ENCODE measurements at regions not wholly inside any gene's neighbourhood (a gene's known extent, or its start where the extent isn't known, plus 50 kb on each side); places are given as distances from the start of the nearest gene placed in this dataset.

DNA sequence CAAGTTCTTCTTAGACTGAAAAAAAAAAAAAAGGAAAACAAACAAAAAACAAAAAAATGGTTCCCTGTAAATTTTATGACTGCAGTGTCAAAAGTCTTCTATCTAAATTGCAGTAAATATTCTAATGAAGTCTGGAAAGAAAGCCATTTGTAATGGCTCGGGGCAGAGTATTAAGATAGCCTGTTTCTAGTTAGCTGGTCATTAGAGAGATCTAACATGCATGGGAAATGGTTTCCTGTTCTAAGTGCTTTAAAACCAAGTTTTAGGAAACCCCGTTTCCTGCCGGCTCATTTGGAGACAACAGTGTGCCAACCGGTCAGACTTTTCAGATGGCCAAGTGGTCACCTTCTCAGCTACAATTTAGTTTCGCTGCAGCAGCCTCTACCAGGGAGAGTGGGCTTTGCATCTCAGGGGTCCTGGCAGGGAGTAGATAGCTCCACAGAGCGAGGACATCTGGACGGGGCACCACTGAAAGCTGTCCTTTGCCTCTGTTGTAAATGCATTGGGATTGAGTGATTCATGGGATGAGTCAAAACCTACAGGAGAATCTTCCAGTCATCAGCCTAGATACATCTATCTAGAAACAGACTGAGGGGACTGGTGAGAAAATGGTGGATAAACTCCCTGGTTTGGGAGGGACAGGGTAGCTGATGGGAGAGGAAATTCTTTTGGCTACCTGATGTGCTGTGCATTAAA, 473.2 kb upstream of the SALL1 start:
- no peak overlapping the region for H2AFZ ChIP-seq (replicated peaks; ENCODE audit: low read length, poor library complexity)
- no peak for DNase-seq
- no peak overlapping the region for H3K14ac ChIP-seq (replicated peaks; ENCODE audit: low read depth, low read length)

More for the DNA sequence above, 473.2 kb upstream of the SALL1 start:
- no CpG with 5 or more reads among the region's 7 CpGs for WGBS, 2 experiments (ENCODE audit: extremely low coverage in 2 of 2, insufficient read length in 1 of 2)
- BruUV-seq (replicated peaks), result no TSS peak
- dilution Hi-C loops (cut with HindIII; ENCODE audit: low sequenced_read_pairs, unreplicated experiment) (no loop called here), intact Hi-C loops (cut with micrococcal nuclease) (no loop called here), in situ Hi-C loops (cut with MboI; ENCODE audit: low sequenced_read_pairs) (no loop called here)
- Histone ChIP-seq H3K36me3 (ENCODE audit: control insufficient read depth, insufficient read depth, low read length) (no peaks in the 10 kb centered on the region), H2BK120ac (ENCODE audit: low read depth, low read length) (no peak overlapping the region), H3K9me3 (ENCODE audit: control insufficient read depth, insufficient read depth, low read length) (no peaks in the 10 kb centered on the region; the same call in 1 of the 2 replicates), H3K4me3 (ENCODE audit: insufficient read depth, low read depth, low read length) (no peak overlapping the region), H3K27me3 (ENCODE audit: control insufficient read depth, insufficient read depth, low read length) (no peaks in the 10 kb centered on the region), H2BK20ac (ENCODE audit: low read depth, low read length) (no peak overlapping the region), H4K5ac (ENCODE audit: low read depth, low read length) (no peak overlapping the region), H3K27ac (ENCODE audit: insufficient read depth, low read length) (no peak overlapping the region), H3K23ac (ENCODE audit: low read depth, low read length) (no peak overlapping the region), H4K20me1 (ENCODE audit: insufficient read depth, low read length) (no peaks in the 10 kb centered on the region), H3K4ac (ENCODE audit: low read depth, low read length) (no peak overlapping the region), H2BK5ac (ENCODE audit: low read depth, low read length, poor library complexity, severe bottlenecking) (no peak overlapping the region), H4K8ac (ENCODE audit: low read depth in 2 of 2, low read length in 2 of 2) (no peak overlapping the region), H3K4me1 (ENCODE audit: control insufficient read depth, insufficient read depth, low read length) (no peaks in the 10 kb centered on the region), H2AK9ac (replicated peaks; ENCODE audit: low read depth, low read length, poor library complexity) (no peak overlapping the region), H3K4me2 (ENCODE audit: low read depth, low read length) (no peak overlapping the region), H3K9ac (ENCODE audit: low read depth, low read length) (no peak overlapping the region), H3K18ac (ENCODE audit: low read depth, low read length) (no peak overlapping the region), H4K91ac (ENCODE audit: insufficient read depth, low read depth, low read length) (no peak overlapping the region), H3K79me1 (ENCODE audit: low read depth in 1 of 2, low read length in 2 of 2) (no peaks in the 10 kb centered on the region), H2BK15ac (ENCODE audit: low read depth, low read length) (no peak overlapping the region), H2AK5ac (ENCODE audit: low read depth, low read length) (no peak overlapping the region), H3K9me1 (ENCODE audit: insufficient read depth, low read length) (no peaks in the 10 kb centered on the region; the same call in 1 of the 2 replicates), H3K56ac (ENCODE audit: extremely low read depth, insufficient read depth, low read length) (no peak overlapping the region)
- ATAC-seq (ENCODE audit: low read depth), result no peak
- TF ChIP-seq, protein P1, sequence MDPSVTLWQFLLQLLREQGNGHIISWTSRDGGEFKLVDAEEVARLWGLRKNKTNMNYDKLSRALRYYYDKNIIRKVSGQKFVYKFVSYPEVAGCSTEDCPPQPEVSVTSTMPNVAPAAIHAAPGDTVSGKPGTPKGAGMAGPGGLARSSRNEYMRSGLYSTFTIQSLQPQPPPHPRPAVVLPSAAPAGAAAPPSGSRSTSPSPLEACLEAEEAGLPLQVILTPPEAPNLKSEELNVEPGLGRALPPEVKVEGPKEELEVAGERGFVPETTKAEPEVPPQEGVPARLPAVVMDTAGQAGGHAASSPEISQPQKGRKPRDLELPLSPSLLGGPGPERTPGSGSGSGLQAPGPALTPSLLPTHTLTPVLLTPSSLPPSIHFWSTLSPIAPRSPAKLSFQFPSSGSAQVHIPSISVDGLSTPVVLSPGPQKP (IDR thresholded peaks at IDR 0.05; ENCODE audit: borderline replicate concordance, low read depth, low read length), result no peak
- no peak for TF ChIP-seq RCOR1 (IDR thresholded peaks at IDR 0.05; ENCODE audit: insufficient replicate concordance, low read length)
- TF ChIP-seq MAZ (IDR thresholded peaks at IDR 0.05; ENCODE audit: borderline replicate concordance, low read depth, low read length), result no peak
- no peak for TF ChIP-seq SMC3 (IDR thresholded peaks at IDR 0.05; ENCODE audit: low read depth, low read length)
- TF ChIP-seq, protein P2, sequence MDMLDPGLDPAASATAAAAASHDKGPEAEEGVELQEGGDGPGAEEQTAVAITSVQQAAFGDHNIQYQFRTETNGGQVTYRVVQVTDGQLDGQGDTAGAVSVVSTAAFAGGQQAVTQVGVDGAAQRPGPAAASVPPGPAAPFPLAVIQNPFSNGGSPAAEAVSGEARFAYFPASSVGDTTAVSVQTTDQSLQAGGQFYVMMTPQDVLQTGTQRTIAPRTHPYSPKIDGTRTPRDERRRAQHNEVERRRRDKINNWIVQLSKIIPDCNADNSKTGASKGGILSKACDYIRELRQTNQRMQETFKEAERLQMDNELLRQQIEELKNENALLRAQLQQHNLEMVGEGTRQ (IDR thresholded peaks at IDR 0.05; ENCODE audit: low read depth, low read length), result no peak
- no peak for TF ChIP-seq MAFK (IDR thresholded peaks at IDR 0.05; ENCODE audit: low read depth, low read length)
- TF ChIP-seq NFE2L2 (IDR thresholded peaks at IDR 0.05; ENCODE audit: low read depth, low read length), result no peak
- TF ChIP-seq CEBPB (IDR thresholded peaks at IDR 0.05; ENCODE audit: low read depth, low read length), result no peak
- no peak for TF ChIP-seq RFX5 (IDR thresholded peaks at IDR 0.05; ENCODE audit: low read depth, low read length)
- TF ChIP-seq FOS (IDR thresholded peaks at IDR 0.05; ENCODE audit: low read depth, low read length), result no peak
- TF ChIP-seq, protein P3, sequence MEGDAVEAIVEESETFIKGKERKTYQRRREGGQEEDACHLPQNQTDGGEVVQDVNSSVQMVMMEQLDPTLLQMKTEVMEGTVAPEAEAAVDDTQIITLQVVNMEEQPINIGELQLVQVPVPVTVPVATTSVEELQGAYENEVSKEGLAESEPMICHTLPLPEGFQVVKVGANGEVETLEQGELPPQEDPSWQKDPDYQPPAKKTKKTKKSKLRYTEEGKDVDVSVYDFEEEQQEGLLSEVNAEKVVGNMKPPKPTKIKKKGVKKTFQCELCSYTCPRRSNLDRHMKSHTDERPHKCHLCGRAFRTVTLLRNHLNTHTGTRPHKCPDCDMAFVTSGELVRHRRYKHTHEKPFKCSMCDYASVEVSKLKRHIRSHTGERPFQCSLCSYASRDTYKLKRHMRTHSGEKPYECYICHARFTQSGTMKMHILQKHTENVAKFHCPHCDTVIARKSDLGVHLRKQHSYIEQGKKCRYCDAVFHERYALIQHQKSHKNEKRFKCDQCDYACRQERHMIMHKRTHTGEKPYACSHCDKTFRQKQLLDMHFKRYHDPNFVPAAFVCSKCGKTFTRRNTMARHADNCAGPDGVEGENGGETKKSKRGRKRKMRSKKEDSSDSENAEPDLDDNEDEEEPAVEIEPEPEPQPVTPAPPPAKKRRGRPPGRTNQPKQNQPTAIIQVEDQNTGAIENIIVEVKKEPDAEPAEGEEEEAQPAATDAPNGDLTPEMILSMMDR (conservative IDR thresholded peaks at IDR 0.05; ENCODE audit: low read depth, low read length), result no peak
- ChIA-PET POLR2A (ENCODE audit: unreplicated experiment) (no interaction called here), CTCF (no interaction called here)

Measured in IMR-90 (cell line).